Ishikawa (cell line): ENCODE measurements at regions not wholly inside any gene's neighbourhood (a gene's known extent, or its start where the extent isn't known, plus 50 kb on each side); places are given as distances from the start of the nearest gene placed in this dataset.

Experiments
- CEBPB ChIP-seq: IDR thresholded peaks from 2 replicates; pipeline ENCODE4 v1.6.1; 2012
- CREB1 ChIP-seq: IDR thresholded peaks from 2 replicates; pipeline ENCODE4 v1.6.1; 2012; ENCODE audit warnings: low read depth
- EGR1 ChIP-seq: IDR thresholded peaks from 2 replicates; pipeline ENCODE4 v1.6.1; 2012
- EP300 ChIP-seq: IDR thresholded peaks from 2 replicates; pipeline ENCODE4 v1.6.1; 2012; ENCODE audit warnings: borderline replicate concordance
- FOXM1 ChIP-seq: IDR thresholded peaks from 2 replicates; pipeline ENCODE4 v1.6.1; 2012; ENCODE audit warnings: low read depth, borderline replicate concordance
- NFIC ChIP-seq: IDR thresholded peaks from 2 replicates; pipeline ENCODE4 v1.6.1; 2012
- RAD21 ChIP-seq: IDR thresholded peaks from 2 replicates; pipeline ENCODE4 v1.6.1; 2012; ENCODE audit warnings: low read depth
- TAF1 ChIP-seq: IDR thresholded peaks from 2 replicates; pipeline ENCODE4 v1.6.1; 2012; ENCODE audit warnings: low read depth, mild to moderate bottlenecking
- TCF12 ChIP-seq: IDR thresholded peaks from 2 replicates; pipeline ENCODE4 v1.6.1; 2012; ENCODE audit warnings: low read depth
- TEAD4 ChIP-seq: IDR thresholded peaks from 2 replicates; pipeline ENCODE4 v1.6.1; 2012
- YY1 ChIP-seq: IDR thresholded peaks from 2 replicates; pipeline ENCODE4 v1.6.1; 2012; ENCODE audit warnings: low read depth
- ZBTB7A ChIP-seq: IDR thresholded peaks from 2 replicates; pipeline ENCODE4 v1.6.1; 2012; ENCODE audit warnings: low read depth
- TF ChIP-seq, protein P1 (sequence below): IDR thresholded peaks from 2 replicates; pipeline ENCODE4 v1.6.1; 2012; ENCODE audit warnings: low read depth, mild to moderate bottlenecking
- TF ChIP-seq, protein P2 (sequence below): IDR thresholded peaks from 2 replicates; pipeline ENCODE4 v1.6.1; 2012
- TF ChIP-seq, protein P3 (sequence below): IDR thresholded peaks from 2 replicates; pipeline ENCODE4 v1.6.1; 2012

DNA sequence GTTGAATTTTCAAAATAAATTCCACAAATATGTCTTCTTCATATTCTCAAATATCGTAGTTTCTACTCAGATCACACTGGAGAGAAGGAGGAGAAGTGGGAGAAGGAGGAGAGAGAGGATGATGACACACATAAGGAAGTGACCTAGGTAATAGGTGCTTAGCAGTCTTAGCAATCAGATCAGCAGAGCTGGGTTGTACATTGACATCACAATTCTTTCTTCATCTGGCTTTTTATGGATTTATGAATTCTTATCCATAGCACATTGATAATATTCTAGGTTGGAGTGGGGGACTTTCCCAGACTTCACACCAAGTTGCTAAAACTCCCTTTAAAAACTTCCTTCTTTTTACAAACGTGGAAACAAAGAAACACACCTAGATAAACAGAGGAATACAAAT is 86.9 kb downstream of the FGF9 start:
- TF ChIP-seq, protein P1, sequence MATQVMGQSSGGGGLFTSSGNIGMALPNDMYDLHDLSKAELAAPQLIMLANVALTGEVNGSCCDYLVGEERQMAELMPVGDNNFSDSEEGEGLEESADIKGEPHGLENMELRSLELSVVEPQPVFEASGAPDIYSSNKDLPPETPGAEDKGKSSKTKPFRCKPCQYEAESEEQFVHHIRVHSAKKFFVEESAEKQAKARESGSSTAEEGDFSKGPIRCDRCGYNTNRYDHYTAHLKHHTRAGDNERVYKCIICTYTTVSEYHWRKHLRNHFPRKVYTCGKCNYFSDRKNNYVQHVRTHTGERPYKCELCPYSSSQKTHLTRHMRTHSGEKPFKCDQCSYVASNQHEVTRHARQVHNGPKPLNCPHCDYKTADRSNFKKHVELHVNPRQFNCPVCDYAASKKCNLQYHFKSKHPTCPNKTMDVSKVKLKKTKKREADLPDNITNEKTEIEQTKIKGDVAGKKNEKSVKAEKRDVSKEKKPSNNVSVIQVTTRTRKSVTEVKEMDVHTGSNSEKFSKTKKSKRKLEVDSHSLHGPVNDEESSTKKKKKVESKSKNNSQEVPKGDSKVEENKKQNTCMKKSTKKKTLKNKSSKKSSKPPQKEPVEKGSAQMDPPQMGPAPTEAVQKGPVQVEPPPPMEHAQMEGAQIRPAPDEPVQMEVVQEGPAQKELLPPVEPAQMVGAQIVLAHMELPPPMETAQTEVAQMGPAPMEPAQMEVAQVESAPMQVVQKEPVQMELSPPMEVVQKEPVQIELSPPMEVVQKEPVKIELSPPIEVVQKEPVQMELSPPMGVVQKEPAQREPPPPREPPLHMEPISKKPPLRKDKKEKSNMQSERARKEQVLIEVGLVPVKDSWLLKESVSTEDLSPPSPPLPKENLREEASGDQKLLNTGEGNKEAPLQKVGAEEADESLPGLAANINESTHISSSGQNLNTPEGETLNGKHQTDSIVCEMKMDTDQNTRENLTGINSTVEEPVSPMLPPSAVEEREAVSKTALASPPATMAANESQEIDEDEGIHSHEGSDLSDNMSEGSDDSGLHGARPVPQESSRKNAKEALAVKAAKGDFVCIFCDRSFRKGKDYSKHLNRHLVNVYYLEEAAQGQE: no peak
- TF ChIP-seq RAD21: no peak
- TF ChIP-seq, protein P2, sequence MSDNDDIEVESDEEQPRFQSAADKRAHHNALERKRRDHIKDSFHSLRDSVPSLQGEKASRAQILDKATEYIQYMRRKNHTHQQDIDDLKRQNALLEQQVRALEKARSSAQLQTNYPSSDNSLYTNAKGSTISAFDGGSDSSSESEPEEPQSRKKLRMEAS: no peak
- TF ChIP-seq TEAD4: no peak
- TF ChIP-seq, protein P3, sequence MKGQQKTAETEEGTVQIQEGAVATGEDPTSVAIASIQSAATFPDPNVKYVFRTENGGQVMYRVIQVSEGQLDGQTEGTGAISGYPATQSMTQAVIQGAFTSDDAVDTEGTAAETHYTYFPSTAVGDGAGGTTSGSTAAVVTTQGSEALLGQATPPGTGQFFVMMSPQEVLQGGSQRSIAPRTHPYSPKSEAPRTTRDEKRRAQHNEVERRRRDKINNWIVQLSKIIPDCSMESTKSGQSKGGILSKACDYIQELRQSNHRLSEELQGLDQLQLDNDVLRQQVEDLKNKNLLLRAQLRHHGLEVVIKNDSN: no peak
- TF ChIP-seq YY1: no peak
- TF ChIP-seq NFIC: no peak
- TF ChIP-seq CREB1: no peak
- TF ChIP-seq FOXM1: no peak
- no peak for TF ChIP-seq CEBPB
- TF ChIP-seq ZBTB7A: no peak
- no peak for TF ChIP-seq TAF1
- no peak for TF ChIP-seq EP300
- no peak for TF ChIP-seq TCF12
- no peak for TF ChIP-seq EGR1

DNA sequence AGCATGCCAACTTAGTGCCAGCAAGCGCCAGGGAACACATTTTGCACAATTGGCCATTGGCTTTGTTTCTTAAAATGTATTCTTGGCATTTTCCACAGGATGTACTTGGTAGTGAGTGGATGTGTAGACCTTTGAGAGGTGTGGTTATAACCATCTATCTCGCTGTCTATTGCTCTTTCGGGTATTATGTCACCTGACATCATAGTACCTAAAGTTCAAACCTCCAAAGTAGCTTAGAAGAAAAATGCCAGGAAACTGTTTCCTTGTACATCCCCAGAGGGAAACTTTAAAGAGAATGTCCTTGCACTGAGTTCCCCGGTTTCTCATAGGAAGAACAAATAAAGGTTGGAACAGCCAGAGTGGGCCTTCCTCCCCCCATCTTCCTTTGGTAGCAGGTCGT is 87.6 kb downstream of the FGF9 start:
- TF ChIP-seq, protein P3: no peak
- TF ChIP-seq FOXM1 (no peak), TAF1 (no peak)
- TF ChIP-seq, protein P1: no peak

DNA sequence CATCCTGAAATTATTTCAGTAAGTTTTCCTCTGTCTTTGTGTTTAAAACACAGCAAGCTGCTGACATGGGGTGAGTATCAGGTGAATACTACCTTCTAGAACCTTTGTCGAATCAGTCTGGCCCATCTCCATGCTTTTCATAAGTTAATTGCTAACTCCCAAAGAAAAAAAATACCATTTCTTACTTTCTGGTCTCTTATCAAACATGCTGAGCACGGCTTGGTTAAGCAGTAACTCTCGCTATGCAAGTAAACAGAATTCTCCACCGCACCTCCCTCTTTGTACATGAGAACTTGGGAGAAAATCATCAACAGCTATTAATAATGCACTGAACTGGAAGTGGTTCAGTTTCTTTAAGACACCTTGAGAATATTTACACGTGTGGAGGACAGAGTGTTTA is 88.6 kb downstream of the FGF9 start:
- TF ChIP-seq CEBPB: no peak
- no peak for TF ChIP-seq RAD21
- TF ChIP-seq TEAD4: no peak
- TF ChIP-seq ZBTB7A: no peak
- no peak for TF ChIP-seq EP300
- TF ChIP-seq, protein P1: no peak
- TF ChIP-seq, protein P2: no peak
- TF ChIP-seq CREB1: no peak
- no peak for TF ChIP-seq YY1
- TF ChIP-seq FOXM1: no peak
- no peak for TF ChIP-seq TAF1
- TF ChIP-seq NFIC: no peak

DNA sequence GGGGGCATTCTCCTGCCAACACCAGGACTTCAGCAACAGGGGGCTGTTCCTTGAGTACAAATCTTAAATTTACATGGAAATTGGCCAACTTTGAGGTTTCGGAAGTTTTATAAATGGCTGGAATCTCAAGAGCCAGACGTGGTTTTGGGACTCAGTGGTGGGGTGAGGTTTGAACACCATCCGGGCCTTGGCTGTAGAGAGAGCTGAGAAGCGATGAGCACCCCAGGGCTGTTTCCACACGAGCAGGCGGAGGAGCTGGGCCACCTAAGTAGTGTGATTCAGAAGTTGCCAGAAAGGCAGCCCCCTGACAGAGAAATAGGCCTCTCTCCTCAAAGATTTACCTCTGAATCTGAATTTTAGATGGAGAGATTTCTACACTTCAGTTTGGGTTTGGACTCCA is 89.0 kb downstream of the FGF9 start:
- TF ChIP-seq RAD21 (no peak), FOXM1 (no peak), CREB1 (no peak), ZBTB7A (no peak), EP300 (no peak), TAF1 (no peak), TCF12 (no peak)
- TF ChIP-seq, protein P3: no peak
- TF ChIP-seq, protein P2: no peak
- TF ChIP-seq, protein P1: no peak
